ENCODE measurements at regions not wholly inside any gene's neighbourhood (a gene's known extent, or its start where the extent isn't known, plus 50 kb on each side); places are given as distances from the start of the nearest gene placed in this dataset.

DNA sequence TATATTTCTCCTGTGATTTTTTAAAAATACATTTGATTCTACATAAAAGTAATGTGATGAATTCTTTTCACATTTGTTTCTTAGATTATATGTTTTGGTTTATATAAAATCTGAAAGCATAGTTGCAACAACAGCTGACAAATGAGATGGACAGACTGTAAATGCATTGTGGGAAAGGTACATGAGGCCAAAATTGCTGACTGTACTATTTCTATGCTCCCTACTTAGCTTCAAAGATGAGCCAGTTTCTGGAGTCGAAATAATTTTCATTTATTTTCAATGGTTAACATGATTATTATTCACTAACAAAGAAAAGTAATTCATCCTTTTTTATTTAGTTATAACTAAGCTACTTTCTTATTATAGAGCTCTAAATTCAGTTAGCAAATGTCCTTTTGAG is 441.3 kb upstream of the CCNG1 start:
- Histone ChIP-seq H3K9ac (ENCODE audit: low read depth, low read length) (no peak overlapping the region), H3K4me1 (ENCODE audit: insufficient read depth, low read length) (no peaks in the 10 kb centered on the region), H3K36me3 (ENCODE audit: insufficient read depth, low read length) (no peaks in the 10 kb centered on the region), H4K20me1 (ENCODE audit: insufficient read depth, low read length) (no peaks in the 10 kb centered on the region), H3K4me3 (ENCODE audit: low read depth in 1 of 2, low read length in 2 of 2) (no peak overlapping the region), H3K4me2 (ENCODE audit: insufficient read depth, low read length) (no peak overlapping the region), H2AFZ (ENCODE audit: low read depth, low read length) (no peak overlapping the region), H3K27ac (ENCODE audit: low read length) (no peak overlapping the region), H3K9me3 (ENCODE audit: insufficient read depth, low read length, severe bottlenecking) (no peaks in the 10 kb centered on the region), H3K79me2 (ENCODE audit: insufficient read depth, low read length) (no peaks in the 10 kb centered on the region), H3K27me3 (ENCODE audit: insufficient read depth, low read length, poor library complexity) (no peaks in the 10 kb centered on the region)
- ATAC-seq (ENCODE audit: insufficient read depth, low read depth) (no peak), DNase-seq (no peak)
- TF ChIP-seq, protein P1, sequence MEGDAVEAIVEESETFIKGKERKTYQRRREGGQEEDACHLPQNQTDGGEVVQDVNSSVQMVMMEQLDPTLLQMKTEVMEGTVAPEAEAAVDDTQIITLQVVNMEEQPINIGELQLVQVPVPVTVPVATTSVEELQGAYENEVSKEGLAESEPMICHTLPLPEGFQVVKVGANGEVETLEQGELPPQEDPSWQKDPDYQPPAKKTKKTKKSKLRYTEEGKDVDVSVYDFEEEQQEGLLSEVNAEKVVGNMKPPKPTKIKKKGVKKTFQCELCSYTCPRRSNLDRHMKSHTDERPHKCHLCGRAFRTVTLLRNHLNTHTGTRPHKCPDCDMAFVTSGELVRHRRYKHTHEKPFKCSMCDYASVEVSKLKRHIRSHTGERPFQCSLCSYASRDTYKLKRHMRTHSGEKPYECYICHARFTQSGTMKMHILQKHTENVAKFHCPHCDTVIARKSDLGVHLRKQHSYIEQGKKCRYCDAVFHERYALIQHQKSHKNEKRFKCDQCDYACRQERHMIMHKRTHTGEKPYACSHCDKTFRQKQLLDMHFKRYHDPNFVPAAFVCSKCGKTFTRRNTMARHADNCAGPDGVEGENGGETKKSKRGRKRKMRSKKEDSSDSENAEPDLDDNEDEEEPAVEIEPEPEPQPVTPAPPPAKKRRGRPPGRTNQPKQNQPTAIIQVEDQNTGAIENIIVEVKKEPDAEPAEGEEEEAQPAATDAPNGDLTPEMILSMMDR (IDR thresholded peaks at IDR 0.05; ENCODE audit: borderline replicate concordance, extremely low read depth, low read length, poor library complexity, severe bottlenecking): no peak
- TF ChIP-seq EZH2 (IDR thresholded peaks at IDR 0.05; ENCODE audit: borderline replicate concordance, low read depth, low read length, severe bottlenecking): no peak

DNA sequence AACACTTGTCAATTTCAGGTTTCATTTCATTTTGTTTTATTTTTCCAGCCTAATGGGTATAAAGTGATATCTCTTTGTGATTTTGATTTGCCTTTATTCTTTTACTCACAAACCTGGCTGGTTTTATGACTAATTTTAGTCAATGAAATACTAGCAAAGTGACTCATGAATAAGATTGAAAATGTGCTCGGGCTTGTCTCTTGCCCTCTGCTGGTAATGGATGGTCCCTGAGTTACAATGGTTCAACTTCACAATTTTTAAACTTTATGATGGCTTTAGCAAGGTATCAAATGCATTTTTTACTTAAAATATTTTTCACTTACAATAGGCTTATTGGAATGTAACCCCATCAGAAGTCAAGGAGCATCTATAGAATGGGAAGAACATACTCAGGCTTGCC is 431.4 kb upstream of the CCNG1 start:
- no peaks in the 10 kb centered on the region for H3K79me2 ChIP-seq (ENCODE audit: insufficient read depth, low read length)
- no peak overlapping the region for H3K4me3 ChIP-seq (ENCODE audit: low read depth in 1 of 2, low read length in 2 of 2)
- no peaks in the 10 kb centered on the region for H4K20me1 ChIP-seq (ENCODE audit: insufficient read depth, low read length)
- no peak overlapping the region for H2AFZ ChIP-seq (ENCODE audit: low read depth, low read length)
- H3K36me3 ChIP-seq (ENCODE audit: insufficient read depth, low read length): no peaks in the 10 kb centered on the region
- H3K9ac ChIP-seq (ENCODE audit: low read depth, low read length): no peak overlapping the region
- no peak overlapping the region for H3K27ac ChIP-seq (ENCODE audit: low read length)
- no peaks in the 10 kb centered on the region for H3K4me1 ChIP-seq (ENCODE audit: insufficient read depth, low read length)
- H3K9me3 ChIP-seq (ENCODE audit: insufficient read depth, low read length, severe bottlenecking): peaks cover 4% of the 10 kb centered on the region
- no peak for TF ChIP-seq EZH2 (IDR thresholded peaks at IDR 0.05; ENCODE audit: borderline replicate concordance, low read depth, low read length, severe bottlenecking)
- TF ChIP-seq, protein P1 (IDR thresholded peaks at IDR 0.05; ENCODE audit: borderline replicate concordance, extremely low read depth, low read length, poor library complexity, severe bottlenecking): no peak
- DNase-seq (no peak), ATAC-seq (ENCODE audit: insufficient read depth, low read depth) (no peak)
- H3K4me2 ChIP-seq (ENCODE audit: insufficient read depth, low read length): no peak overlapping the region
- H3K27me3 ChIP-seq (ENCODE audit: insufficient read depth, low read length, poor library complexity): no peaks in the 10 kb centered on the region

DNA sequence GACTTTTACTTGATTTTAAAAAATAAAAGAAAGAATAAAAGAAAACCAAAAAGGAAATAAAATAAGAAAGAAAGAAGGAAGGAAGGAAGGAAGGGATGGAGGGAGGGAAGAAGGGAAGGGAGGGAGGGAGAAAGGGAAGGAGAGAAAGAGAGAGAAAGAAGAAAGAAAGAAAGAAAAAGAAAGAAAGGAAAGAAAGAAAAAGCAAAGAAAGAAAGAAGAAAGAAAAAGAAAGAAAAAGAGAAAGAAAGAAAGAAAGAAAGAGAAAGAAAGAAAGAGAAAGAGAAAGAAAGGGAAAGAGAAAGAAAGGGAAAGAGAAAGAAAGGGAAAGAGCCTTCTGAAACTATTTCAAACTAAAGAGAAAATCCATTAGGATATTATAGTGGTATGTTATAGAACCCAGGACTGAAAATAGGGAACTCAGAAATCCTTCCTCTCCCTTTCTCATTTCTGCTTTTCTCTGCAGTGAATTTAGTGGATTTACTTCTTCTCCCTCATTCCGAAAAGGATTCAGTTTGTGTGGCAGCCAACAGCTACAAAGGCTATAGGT is 414.7 kb upstream of the CCNG1 start:
- Histone ChIP-seq H3K9ac (ENCODE audit: low read depth, low read length) (no peak overlapping the region), H3K4me1 (ENCODE audit: insufficient read depth, low read length) (no peaks in the 10 kb centered on the region), H3K4me2 (ENCODE audit: insufficient read depth, low read length) (no peak overlapping the region), H2AFZ (ENCODE audit: low read depth, low read length) (no peak overlapping the region), H3K9me3 (ENCODE audit: insufficient read depth, low read length, severe bottlenecking) (no peaks in the 10 kb centered on the region), H3K27me3 (ENCODE audit: insufficient read depth, low read length, poor library complexity) (no peaks in the 10 kb centered on the region), H3K4me3 (ENCODE audit: low read depth in 1 of 2, low read length in 2 of 2) (no peak overlapping the region), H3K79me2 (ENCODE audit: insufficient read depth, low read length) (no peaks in the 10 kb centered on the region), H3K27ac (ENCODE audit: low read length) (no peak overlapping the region), H4K20me1 (ENCODE audit: insufficient read depth, low read length) (no peaks in the 10 kb centered on the region), H3K36me3 (ENCODE audit: insufficient read depth, low read length) (no peaks in the 10 kb centered on the region)
- ATAC-seq (ENCODE audit: insufficient read depth, low read depth) (no peak), DNase-seq (no peak)
- TF ChIP-seq, protein P1 (IDR thresholded peaks at IDR 0.05; ENCODE audit: borderline replicate concordance, extremely low read depth, low read length, poor library complexity, severe bottlenecking): no peak
- TF ChIP-seq EZH2 (IDR thresholded peaks at IDR 0.05; ENCODE audit: borderline replicate concordance, low read depth, low read length, severe bottlenecking): no peak

DNA sequence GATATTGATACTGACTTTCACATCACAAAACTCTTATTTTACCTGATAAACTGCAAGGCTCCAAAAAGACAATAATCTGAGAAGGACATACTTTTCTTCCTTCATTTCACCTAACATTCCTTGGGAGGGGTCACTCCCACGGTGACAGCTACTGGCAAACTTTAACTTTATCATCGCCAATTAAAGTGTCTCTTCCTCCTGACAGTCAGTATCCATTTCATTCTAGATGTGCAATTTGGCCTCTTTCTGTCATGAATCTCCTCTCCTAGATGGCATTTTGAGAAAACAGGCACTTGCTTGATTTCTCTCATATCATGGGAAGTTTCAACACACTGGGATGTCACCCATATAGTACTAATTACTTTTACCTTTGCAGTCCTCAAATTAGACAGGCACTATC is 413.5 kb upstream of the CCNG1 start:
- Histone ChIP-seq H3K79me2 (ENCODE audit: insufficient read depth, low read length) (no peaks in the 10 kb centered on the region), H3K36me3 (ENCODE audit: insufficient read depth, low read length) (no peaks in the 10 kb centered on the region), H3K27me3 (ENCODE audit: insufficient read depth, low read length, poor library complexity) (no peaks in the 10 kb centered on the region), H3K4me1 (ENCODE audit: insufficient read depth, low read length) (no peaks in the 10 kb centered on the region), H4K20me1 (ENCODE audit: insufficient read depth, low read length) (no peaks in the 10 kb centered on the region), H3K4me2 (ENCODE audit: insufficient read depth, low read length) (no peak overlapping the region), H3K27ac (ENCODE audit: low read length) (no peak overlapping the region), H2AFZ (ENCODE audit: low read depth, low read length) (no peak overlapping the region), H3K9me3 (ENCODE audit: insufficient read depth, low read length, severe bottlenecking) (no peaks in the 10 kb centered on the region), H3K9ac (ENCODE audit: low read depth, low read length) (no peak overlapping the region), H3K4me3 (ENCODE audit: low read depth in 1 of 2, low read length in 2 of 2) (no peak overlapping the region)
- no peak for ATAC-seq (ENCODE audit: insufficient read depth, low read depth)
- DNase-seq: no peak
- TF ChIP-seq, protein P1 (IDR thresholded peaks at IDR 0.05; ENCODE audit: borderline replicate concordance, extremely low read depth, low read length, poor library complexity, severe bottlenecking): no peak
- no peak for TF ChIP-seq EZH2 (IDR thresholded peaks at IDR 0.05; ENCODE audit: borderline replicate concordance, low read depth, low read length, severe bottlenecking)

All from DND-41 (cell line).